NCI-H82 treated with DMSO at 0.1 percent for 48 hours (cell line): ENCODE measurements at regions not wholly inside any gene's neighbourhood (a gene's known extent, or its start where the extent isn't known, plus 50 kb on each side); places are given as distances from the start of the nearest gene placed in this dataset.
A peak's percentile ranks its signal among the peaks of the same experiment; 100 is the strongest.

Source experiments
- DNase-seq: peaks from one replicate; lab custom pipeline; 2025; ENCODE audit not compliant: unreplicated experiment; lab: John Stamatoyannopoulos, UW

GRCh38 chr19:30792561-30793505, 420.6 kb downstream of the ZNF536 start:
- DNase-seq: no peak

GRCh38 chr19:30791088-30791487, 418.9 kb downstream of the ZNF536 start:
- no peak for DNase-seq

DNA sequence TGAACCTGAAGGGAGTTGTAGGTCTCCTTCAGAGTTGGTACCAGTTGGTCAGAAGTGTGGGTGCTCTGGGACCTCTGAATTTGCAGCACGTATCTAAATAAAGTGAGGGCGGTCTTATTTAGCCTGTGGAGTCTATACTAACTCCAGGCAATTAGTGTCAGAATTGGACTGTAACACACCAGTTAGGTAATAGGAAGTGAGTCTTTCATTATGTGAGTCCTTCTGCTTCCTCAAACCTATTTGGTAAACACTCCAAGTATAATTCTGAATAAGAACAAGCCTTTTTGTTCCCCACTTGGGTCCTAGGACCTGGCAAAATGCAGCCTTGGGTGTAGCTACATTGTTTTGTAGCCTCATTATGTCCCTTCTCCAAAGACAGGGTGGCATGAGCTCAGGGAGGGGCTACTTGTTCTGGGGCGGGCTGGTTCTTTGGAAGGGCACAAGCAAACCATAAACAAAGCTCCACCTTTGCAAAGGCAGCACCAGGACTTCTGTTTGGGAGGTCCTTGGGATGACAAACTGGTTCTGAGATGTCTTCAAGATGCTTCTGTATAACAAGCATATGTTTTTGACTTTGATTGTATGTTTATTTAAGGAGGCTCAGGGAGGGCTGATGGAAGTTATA, 418.0 kb downstream of the ZNF536 start:
- DNase-seq: no peak

DNA sequence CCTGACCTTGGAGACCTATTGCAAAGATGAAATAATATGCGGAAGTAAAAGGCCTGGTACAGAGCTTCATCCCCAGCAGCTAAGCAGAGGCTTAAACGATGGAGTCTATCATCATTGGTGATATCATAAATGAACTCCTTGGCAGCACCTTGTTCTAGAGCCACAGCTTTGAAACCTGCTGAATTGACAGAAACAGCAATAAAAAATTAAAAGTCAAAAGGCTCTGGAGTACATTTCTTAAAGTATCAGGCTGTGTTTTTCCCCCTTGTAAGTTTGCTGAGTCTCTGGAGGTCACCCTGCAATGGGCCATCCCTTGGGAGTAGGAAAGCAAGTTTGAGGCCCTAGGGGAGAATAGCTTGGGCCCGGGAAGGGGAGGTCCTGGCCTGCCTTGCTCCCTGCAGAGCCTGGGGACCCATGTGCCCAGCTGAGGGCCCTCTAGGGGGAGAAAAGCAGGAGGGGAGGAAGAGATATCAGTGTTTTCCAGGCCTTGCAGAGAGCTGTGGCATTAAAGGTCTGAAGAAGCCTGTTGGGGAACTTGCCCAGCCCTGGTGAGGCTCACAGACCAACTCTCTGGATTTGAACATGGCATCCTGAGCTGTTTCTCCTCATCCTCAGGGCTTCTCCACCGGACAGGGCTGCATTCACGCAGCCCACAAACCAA, 416.1 kb downstream of the ZNF536 start:
- no peak for DNase-seq

DNA sequence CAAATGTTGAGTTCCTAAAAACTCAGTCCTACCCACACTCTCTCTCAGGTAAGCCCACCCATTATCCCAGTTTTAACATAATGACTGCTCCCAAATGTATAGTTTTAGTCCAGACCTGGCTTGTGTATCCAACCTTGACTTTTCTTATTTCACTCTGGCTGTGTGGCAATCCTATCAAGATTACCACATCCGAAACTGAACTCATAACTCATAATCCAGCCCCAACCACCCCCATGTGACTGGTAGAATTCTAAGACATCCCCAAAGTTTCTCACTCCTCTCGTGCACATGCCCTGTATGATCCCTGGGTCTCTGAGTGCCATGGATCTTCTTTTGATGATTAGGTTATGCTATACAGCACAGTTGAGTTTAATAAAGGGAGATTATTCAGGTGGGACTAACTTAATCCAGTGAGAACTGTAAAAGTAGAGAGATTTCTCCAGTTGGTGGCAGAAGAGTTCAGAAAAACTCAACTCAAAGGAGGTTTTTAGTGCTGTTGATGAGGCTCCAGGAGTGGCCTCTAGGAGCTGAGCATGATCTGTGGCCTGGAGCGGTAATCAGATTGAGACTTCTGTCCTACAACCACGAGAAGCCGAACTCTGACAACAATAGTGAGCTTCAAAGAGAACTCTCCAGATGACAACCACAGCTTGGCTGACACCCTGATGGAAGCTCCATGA, 413.4 kb downstream of the ZNF536 start:
- peak; percentile 4 for DNase-seq

DNA sequence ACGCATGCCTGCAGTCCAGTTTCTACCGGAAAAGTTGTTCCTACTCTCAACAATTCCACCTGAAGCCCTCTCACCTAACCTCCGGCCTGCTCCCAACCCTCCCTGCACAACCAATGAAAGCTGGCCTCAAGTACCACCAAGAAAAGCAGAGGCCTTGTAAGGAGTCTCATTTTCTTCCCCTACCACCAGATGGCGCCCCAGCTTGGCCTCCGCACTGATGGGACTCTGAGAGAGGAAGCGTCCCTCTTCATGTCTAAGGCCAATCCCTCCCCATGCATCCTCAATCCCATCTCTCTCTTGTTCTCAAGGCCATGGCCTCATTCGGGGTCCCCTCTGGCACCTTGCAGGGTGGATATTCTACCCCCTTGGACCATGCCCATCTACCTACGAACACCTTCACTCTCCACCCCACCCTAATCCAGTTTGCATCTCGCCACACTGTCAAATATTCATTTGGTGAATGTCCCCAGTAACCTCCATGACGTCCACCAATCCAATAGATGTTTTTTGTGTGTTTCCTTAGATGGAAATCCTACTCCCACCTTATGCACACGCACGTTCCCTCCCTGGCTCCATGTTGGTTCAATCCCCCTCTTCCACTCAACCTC, 412.8 kb downstream of the ZNF536 start:
- DNase-seq: peak; percentile 5

- DNase-seq: no peak
These were observed 411.8 kb downstream of the ZNF536 start for GRCh38 chr19:30783936-30784335.

DNA sequence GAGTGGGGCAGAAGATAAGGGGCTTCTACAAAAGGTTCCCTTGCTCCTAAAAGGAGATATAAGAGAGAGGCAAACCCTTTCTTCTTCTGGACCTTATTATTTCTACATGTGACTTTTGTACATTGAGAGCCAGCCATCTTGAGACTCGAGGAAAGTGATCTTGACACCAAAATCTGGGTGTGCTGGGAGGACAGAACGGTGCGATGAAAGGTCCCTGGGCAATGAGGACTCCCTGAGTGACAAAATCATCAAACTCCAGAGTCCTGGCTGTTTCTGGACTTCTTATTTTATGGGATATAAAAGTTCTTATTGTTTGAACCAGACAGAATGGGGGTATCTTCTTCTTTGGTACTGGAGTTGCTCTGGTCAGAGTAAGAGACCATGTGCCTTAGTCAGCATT, 411.0 kb downstream of the ZNF536 start:
- DNase-seq: no peak

DNA sequence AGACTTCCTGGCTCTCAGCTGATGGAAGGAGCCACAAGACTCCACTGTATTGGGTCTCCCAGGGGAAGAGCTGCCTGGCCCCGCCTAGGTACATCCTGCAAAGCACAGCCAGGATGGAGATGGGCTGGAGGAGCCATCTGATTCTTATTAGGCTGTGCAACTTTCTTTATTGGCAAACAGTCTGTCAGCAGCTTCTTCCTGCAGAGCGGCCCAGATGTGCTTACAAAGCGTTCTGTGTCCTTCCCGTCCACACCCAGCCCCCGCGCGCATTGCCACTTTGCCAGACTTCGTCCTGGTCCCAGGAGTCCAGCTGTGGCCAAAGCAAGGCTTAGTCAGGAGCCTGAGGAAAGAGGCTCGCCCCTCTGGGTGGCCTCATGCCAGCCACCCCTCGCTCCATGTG, 409.3 kb downstream of the ZNF536 start:
- no peak for DNase-seq

DNA sequence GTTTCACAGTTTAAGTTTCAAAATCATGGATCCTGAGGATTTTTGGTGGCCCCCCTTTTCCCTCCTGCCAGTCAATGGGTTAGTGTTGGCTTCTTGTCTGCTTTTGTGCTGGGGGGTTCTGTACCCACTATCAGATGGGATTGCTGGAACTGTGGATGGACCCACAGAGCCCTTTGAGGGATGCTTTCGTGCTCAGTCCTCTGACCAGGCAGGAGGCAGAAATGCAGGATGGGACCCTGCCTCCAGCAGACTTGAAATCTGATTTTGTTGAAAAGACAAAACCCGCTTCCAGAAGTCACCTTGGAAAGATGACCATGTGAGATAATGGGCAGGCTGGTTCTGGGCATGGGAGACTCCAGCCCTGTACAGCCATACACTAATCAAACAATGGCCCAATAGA, 408.9 kb downstream of the ZNF536 start:
- DNase-seq: no peak

DNA sequence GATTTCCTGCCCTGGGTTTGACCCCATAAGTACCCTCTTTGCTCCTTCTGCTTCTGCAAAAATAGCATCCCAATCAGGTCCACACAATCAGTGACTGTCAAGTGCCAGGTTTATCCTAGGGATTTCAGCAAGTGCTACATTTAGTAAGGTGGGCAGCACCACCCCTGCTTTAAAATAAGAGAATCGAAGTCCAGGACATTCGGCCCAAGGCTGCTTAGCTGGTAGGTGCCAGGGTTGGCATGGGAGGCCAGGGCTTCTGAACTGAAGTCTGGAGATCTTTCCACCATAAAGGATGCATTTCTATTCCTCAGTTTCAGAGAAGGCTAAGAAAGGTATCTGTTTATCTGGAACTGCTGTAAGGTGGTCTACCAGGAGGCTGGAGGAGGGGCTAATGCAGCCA, 408.3 kb downstream of the ZNF536 start:
- DNase-seq: no peak

- no peak for DNase-seq
These were observed 407.8 kb downstream of the ZNF536 start for GRCh38 chr19:30780032-30780431.

- no peak for DNase-seq
These were observed 407.0 kb downstream of the ZNF536 start for GRCh38 chr19:30778961-30779715.

- no peak for DNase-seq
These were observed 405.9 kb downstream of the ZNF536 start for GRCh38 chr19:30778061-30778460.

DNA sequence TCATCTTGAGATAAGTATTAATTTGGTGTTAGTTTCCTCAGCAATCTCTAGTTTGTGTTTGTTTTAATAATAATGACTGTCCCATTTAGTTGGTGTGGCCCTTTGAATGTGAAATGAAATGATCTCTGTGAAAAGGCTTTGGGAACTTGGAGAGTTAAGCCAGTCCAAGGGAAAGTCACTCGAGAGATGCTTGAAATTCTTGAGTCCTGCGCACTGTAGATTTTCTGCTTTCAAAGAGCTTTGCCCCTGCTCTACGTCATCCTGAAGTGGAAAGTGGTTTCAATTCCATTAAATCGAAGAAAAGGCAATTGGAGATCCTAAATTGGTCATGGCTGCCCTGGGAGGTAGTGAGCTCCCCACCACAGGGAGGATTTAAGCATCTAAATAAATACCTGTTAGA, 403.8 kb downstream of the ZNF536 start:
- DNase-seq: no peak

GRCh38 chr19:30774252-30774766, 402.1 kb downstream of the ZNF536 start:
- DNase-seq: no peak

GRCh38 chr19:30762651-30763050, 390.5 kb downstream of the ZNF536 start:
- DNase-seq: no peak

- DNase-seq: no peak
These were observed 387.8 kb downstream of the ZNF536 start for GRCh38 chr19:30760014-30760413.

- DNase-seq: no peak
These were observed 385.8 kb downstream of the ZNF536 start for GRCh38 chr19:30757837-30758617.
